Esophagus squamous epithelium (tissue), 4 donors: ENCODE measurements at regions not wholly inside any gene's neighbourhood (a gene's known extent, or its start where the extent isn't known, plus 50 kb on each side); places are given as distances from the start of the nearest gene placed in this dataset.

Source experiments
- CTCF ChIP-seq, 6 experiments: fragments of 450-650 bp in 4 of 6; fragments of 200-600 bp in 2 of 6; sonication (generic) in 2 of 6; IDR thresholded peaks; one replicate each; pipeline ENCODE4 v1.5.1; 2016 to 2019; ENCODE audit warnings: antibody characterized with exemption in 6 of 6, mild to moderate bottlenecking in 4 of 6, moderate library complexity in 4 of 6
- POLR2A ChIP-seq, 4 donors: fragments of 450-650 bp; IDR thresholded peaks; one replicate each; pipeline ENCODE4 v1.6.1; 2017; ENCODE audit warnings: antibody characterized with exemption in 4 of 4, mild to moderate bottlenecking in 4 of 4, moderate library complexity in 3 of 4

- no peak for TF ChIP-seq CTCF (IDR thresholded peaks at IDR 0.05)
- TF ChIP-seq POLR2A (IDR thresholded peaks at IDR 0.05) = no peak
These were observed 228.0 kb upstream of the MEX3C start for GRCh38 chr18:51425475-51425874.
